GM12878 (cell line): ENCODE measurements at regions not wholly inside any gene's neighbourhood (a gene's known extent, or its start where the extent isn't known, plus 50 kb on each side); places are given as distances from the start of the nearest gene placed in this dataset.

Experiments
- ATAC-seq: fragments of 200-7000 bp; cut with Tn5 transposase; 3 replicates; pipeline ENCODE4 v1.9.1; 2020; ENCODE audit warnings: mild to moderate bottlenecking, moderate library complexity
- BruUV-seq: library from RNA; stranded (reverse); fragments of 400-500 nt; replicated peaks from 2 replicates; lab custom pipeline; 2021; lab: Mats Ljungman, UMichigan
- CTCF ChIA-PET: fragments of 300-600 bp; sonication (Branson Sonifier 250); formaldehyde crosslinking; extraction: SDS; loops from one replicate; lab custom pipeline; 2021; ENCODE audit warnings: inconsistent platforms; lab: Yijun Ruan, JAX
- POLR2A ChIA-PET: fragments of 350-600 bp; formaldehyde crosslinking; extraction: SDS; loops from one replicate; lab custom pipeline; 2021; ENCODE audit warnings: inconsistent platforms; lab: Charles Lee
- RAD21 ChIA-PET: fragments of 300-600 bp; sonication (Branson Sonifier 250); formaldehyde crosslinking; loops from one replicate; lab custom pipeline; 2023; ENCODE audit warnings: antibody characterized with exemption; ENCODE audit not compliant: unreplicated experiment; lab: Charles Lee
- SMC1A ChIA-PET: fragments of 300-600 bp; sonication (Branson Sonifier 250); formaldehyde crosslinking; loops from one replicate; lab custom pipeline; 2023; ENCODE audit not compliant: unreplicated experiment, uncharacterized antibody; lab: Charles Lee
- DNase-seq: peaks from one replicate; pipeline ENCODE4 v3.0.0-alpha.2; 2011; ENCODE audit warnings: low read depth, low spot score
- FAIRE-seq: peaks from 3 replicates; lab custom pipeline; 2011; peaks lifted over from hg19 to GRCh38; lab: Jason Lieb, UNC
- H2AFZ ChIP-seq: 2 replicates; pipeline ENCODE4 v1.6.0; 2011; ENCODE audit warnings: low read depth, low read length, control low read depth; ENCODE audit not compliant: control insufficient read depth
- H3K27ac ChIP-seq: 2 replicates; pipeline ENCODE4 v1.5.1; 2011; ENCODE audit warnings: control low read depth; ENCODE audit not compliant: control insufficient read depth, insufficient read depth
- H3K27me3 ChIP-seq, 2 experiments: replicated peaks in 1 of 2; 2 replicates each; pipeline versions ENCODE4 v1.6.0 to v1.6.1; 2011; ENCODE audit warnings: low read length in 1 of 2; ENCODE audit not compliant: control insufficient read depth in 2 of 2, insufficient read depth in 2 of 2
- H3K36me3 ChIP-seq, 2 experiments: 2 replicates each; pipeline ENCODE4 v1.5.1; 2011; ENCODE audit warnings: low read length in 1 of 2; ENCODE audit not compliant: control insufficient read depth in 2 of 2, insufficient read depth in 2 of 2
- H3K4me1 ChIP-seq: 2 replicates; pipeline ENCODE4 v1.6.1; 2011; ENCODE audit warnings: mild to moderate bottlenecking, low read length, moderate library complexity, mixed read lengths; ENCODE audit not compliant: control insufficient read depth, insufficient read depth
- H3K4me2 ChIP-seq: 2 replicates; pipeline ENCODE4 v1.6.0; 2011; ENCODE audit warnings: control low read depth; ENCODE audit not compliant: control insufficient read depth, insufficient read depth
- H3K4me3 ChIP-seq: fragments of 200-600 bp; sonication (generic); 2 replicates; pipeline ENCODE4 v1.5.1; 2016
- H3K79me2 ChIP-seq: 2 replicates; pipeline ENCODE4 v1.6.0; 2011; ENCODE audit warnings: low read length; ENCODE audit not compliant: control insufficient read depth, insufficient read depth
- H3K9ac ChIP-seq: 2 replicates; pipeline ENCODE4 v1.8.0; 2011; ENCODE audit warnings: low read length, control low read depth, mixed read lengths; ENCODE audit not compliant: control insufficient read depth, insufficient read depth
- H3K9me3 ChIP-seq: replicated peaks from 3 replicates; pipeline ENCODE4 v1.5.1; 2011; ENCODE audit warnings: mild to moderate bottlenecking, low read length; ENCODE audit not compliant: control insufficient read depth, insufficient read depth
- H4K20me1 ChIP-seq: 2 replicates; pipeline ENCODE4 v1.6.0; 2011; ENCODE audit not compliant: control insufficient read depth, insufficient read depth
- BCL11A ChIP-seq: IDR thresholded peaks from 2 replicates; pipeline ENCODE4 v1.6.1; 2011; ENCODE audit warnings: low read depth, low read length
- BHLHE40 ChIP-seq, 2 experiments: fragments of 450-650 bp in 1 of 2; IDR thresholded peaks; 2 replicates each; pipeline ENCODE4 v1.6.1; 2011 to 2017; ENCODE audit warnings: low read depth in 2 of 2, borderline replicate concordance in 1 of 2, improper control_type of control experiment in 1 of 2, low read length in 1 of 2, mild to moderate bottlenecking in 1 of 2
- CHD4 ChIP-seq: fragments of 200-600 bp; sonication (generic); IDR thresholded peaks from 2 replicates; pipeline ENCODE4 v1.6.1; 2016; ENCODE audit warnings: mild to moderate bottlenecking
- CTCF ChIP-seq, 3 experiments: IDR thresholded peaks in 2 of 3; conservative IDR thresholded peaks in 1 of 3; 2 replicates each; pipeline ENCODE4 v1.5.1; 2011; ENCODE audit warnings: low read depth in 3 of 3, low read length in 3 of 3, mild to moderate bottlenecking in 3 of 3, control low read depth in 2 of 3, moderate library complexity in 2 of 3, inconsistent platforms in 1 of 3, mixed read lengths in 1 of 3; ENCODE audit not compliant: control insufficient read depth in 2 of 3, insufficient read depth in 1 of 3; ENCODE audit errors: extremely low read depth in 1 of 3
- EP300 ChIP-seq, 2 experiments: fragments of 150-350 bp in 1 of 2; IDR thresholded peaks; 2 replicates each; pipeline ENCODE4 v1.6.1; 2011 to 2012; ENCODE audit warnings: low read depth in 2 of 2, low read length in 2 of 2, borderline replicate concordance in 1 of 2, improper control_type of control experiment in 1 of 2, inconsistent platforms in 1 of 2; ENCODE audit not compliant: control insufficient read depth in 1 of 2
- ETV6 ChIP-seq, 2 experiments: fragments of 450-650 bp in 1 of 2; IDR thresholded peaks in 1 of 2; conservative IDR thresholded peaks in 1 of 2; 2 replicates each; pipeline ENCODE4 v1.6.1; 2014; ENCODE audit warnings: antibody characterized with exemption in 1 of 2, borderline replicate concordance in 1 of 2, low read depth in 1 of 2, mild to moderate bottlenecking in 1 of 2, moderate library complexity in 1 of 2
- HCFC1 ChIP-seq: fragments of 150-350 bp; IDR thresholded peaks from 2 replicates; pipeline ENCODE4 v1.6.1; 2014; ENCODE audit warnings: low read length
- HSF1 ChIP-seq: fragments of 150-350 bp; IDR thresholded peaks from 2 replicates; pipeline ENCODE4 v1.6.1; 2014; ENCODE audit warnings: mild to moderate bottlenecking, low read depth, low read length
- IRF4 ChIP-seq: IDR thresholded peaks from 2 replicates; pipeline ENCODE4 v1.6.1; 2011; ENCODE audit warnings: low read depth, low read length
- KDM1A ChIP-seq: fragments of 200-600 bp; sonication (generic); IDR thresholded peaks from 2 replicates; pipeline ENCODE4 v1.6.1; 2016; ENCODE audit warnings: borderline replicate concordance
- KLF5 ChIP-seq: fragments of 450-650 bp; IDR thresholded peaks from 2 replicates; pipeline ENCODE4 v1.6.1; 2014; ENCODE audit warnings: mild to moderate bottlenecking; ENCODE audit not compliant: partially characterized antibody
- MTA3 ChIP-seq: IDR thresholded peaks from 2 replicates; pipeline ENCODE4 v1.6.1; 2012; ENCODE audit warnings: low read length, inconsistent platforms, borderline replicate concordance
- PAX5 ChIP-seq: IDR thresholded peaks from 2 replicates; pipeline ENCODE4 v1.6.1; 2011; ENCODE audit warnings: low read depth, low read length, borderline replicate concordance
- SIX5 ChIP-seq: IDR thresholded peaks from 2 replicates; pipeline ENCODE4 v1.6.1; 2011; ENCODE audit warnings: mild to moderate bottlenecking, low read depth, low read length, moderate library complexity; ENCODE audit not compliant: severe bottlenecking
- SREBF2 ChIP-seq: IDR thresholded peaks from 2 replicates; pipeline ENCODE4 v1.6.1; 2012; ENCODE audit warnings: mild to moderate bottlenecking, low read length
- USF2 ChIP-seq: IDR thresholded peaks from 2 replicates; pipeline ENCODE4 v1.6.1; 2011; ENCODE audit warnings: low read depth, low read length, improper control_type of control experiment, borderline replicate concordance
- YBX1 ChIP-seq: fragments of 450-650 bp; IDR thresholded peaks from 2 replicates; pipeline ENCODE4 v1.6.1; 2016; ENCODE audit warnings: antibody characterized with exemption
- ZNF687 ChIP-seq: fragments of 450-650 bp; IDR thresholded peaks from 2 replicates; pipeline ENCODE4 v1.6.1; 2017; ENCODE audit warnings: mild to moderate bottlenecking, moderate library complexity
- WGBS: methylation state at CpG from one replicate; pipeline ENCODE4 v1.1.6; 2016; ENCODE audit warnings: low lambda C conversion rate; ENCODE audit not compliant: insufficient replicate concordance, insufficient coverage; ENCODE audit errors: missing lambda C conversion rate; 5-methylcytosine and 5-hydroxymethylcytosine counted together
- in situ Hi-C: fragments of 300-500 bp; cut with MboI; formaldehyde crosslinking; loops from 9 replicates; pipeline ENCODE4 v1.14.3; 2018; ENCODE audit warnings: mixed read lengths
- intact Hi-C: fragments of 100-400 bp; cut with micrococcal nuclease; formaldehyde crosslinking; loops from one replicate; pipeline ENCODE4 v1.14.2; 2022; ENCODE audit not compliant: unreplicated experiment

- H2AFZ ChIP-seq = no peak overlapping the region
- no peaks in the 10 kb centered on the region for H3K9me3 ChIP-seq
- TF ChIP-seq IRF4 = no peak
- TF ChIP-seq SIX5 = no peak
- TF ChIP-seq ETV6 (conservative IDR thresholded peaks at IDR 0.05 in 1 of 2, IDR thresholded peaks at IDR 0.05 in 1 of 2; ENCODE audit: borderline replicate concordance in 1 of 2, low read depth in 1 of 2) = no peak
- no peak for TF ChIP-seq EP300 (IDR thresholded peaks at IDR 0.05; ENCODE audit: borderline replicate concordance in 1 of 2, control insufficient read depth in 1 of 2, low read depth in 2 of 2, low read length in 2 of 2)
- no peak for TF ChIP-seq SREBF2
- no peak for TF ChIP-seq KDM1A
- no peak for TF ChIP-seq USF2
- TF ChIP-seq BCL11A = no peak
- TF ChIP-seq CTCF (IDR thresholded peaks at IDR 0.05 in 2 of 3, conservative IDR thresholded peaks at IDR 0.05 in 1 of 3; ENCODE audit: control insufficient read depth in 2 of 3, extremely low read depth in 1 of 3, insufficient read depth in 1 of 3, low read depth in 3 of 3, low read length in 3 of 3) = no peak
- no peak for TF ChIP-seq MTA3
- TF ChIP-seq BHLHE40 (IDR thresholded peaks at IDR 0.05; ENCODE audit: borderline replicate concordance in 1 of 2, low read depth in 2 of 2, low read length in 1 of 2) = no peak
- no peak for TF ChIP-seq ZNF687
- TF ChIP-seq YBX1 = no peak
- no peak for TF ChIP-seq HCFC1
- no peak for TF ChIP-seq CHD4
- no peak for TF ChIP-seq PAX5
- no peak for TF ChIP-seq HSF1
- no peak for TF ChIP-seq KLF5
- TF ChIP-seq, all 136 proteins: peak for 0
- H3K4me3 ChIP-seq = no peak overlapping the region
- no peaks in the 10 kb centered on the region for H3K4me1 ChIP-seq
- intact Hi-C loops (no loop called here), in situ Hi-C loops (no loop called here)
- no peak for DNase-seq
- no TSS peak for BruUV-seq
- H3K4me2 ChIP-seq = no peak overlapping the region
- H3K79me2 ChIP-seq = no peaks in the 10 kb centered on the region
- RAD21 ChIA-PET = no interaction called here
- FAIRE-seq = no peak
- no peak overlapping the region for H3K9ac ChIP-seq
- H3K27me3 ChIP-seq = no peaks in the 10 kb centered on the region; a peak in 2 of 4 replicates
- WGBS = 100% methylated on average over 2 of the region's 2 CpGs
- no peak for ATAC-seq
- POLR2A ChIA-PET = no interaction called here
- SMC1A ChIA-PET = no interaction called here
- CTCF ChIA-PET = no interaction called here
- H3K36me3 ChIP-seq = no peaks in the 10 kb centered on the region
- no peaks in the 10 kb centered on the region for H4K20me1 ChIP-seq
- no peak overlapping the region for H3K27ac ChIP-seq
Measured at GRCh38 chr3:177835008-177835407, 637.7 kb upstream of the TBL1XR1 start.
